PC-9 (cell line): ENCODE measurements at regions not wholly inside any gene's neighbourhood (a gene's known extent, or its start where the extent isn't known, plus 50 kb on each side); places are given as distances from the start of the nearest gene placed in this dataset.

Experiments
- BruUV-seq: library from RNA; stranded (reverse); fragments of 400-500 nt; replicated peaks from 2 replicates; lab custom pipeline; 2021; lab: Mats Ljungman, UMichigan
- CTCF ChIA-PET: fragments of 300-600 bp; sonication (Branson Sonifier 250); formaldehyde crosslinking; loops from one replicate; lab custom pipeline; 2022; ENCODE audit warnings: antibody characterized with exemption; lab: Charles Lee
- POLR2A ChIA-PET: fragments of 300-600 bp; sonication (Branson Sonifier 250); formaldehyde crosslinking; loops from one replicate; lab custom pipeline; 2022; ENCODE audit warnings: antibody characterized with exemption; ENCODE audit not compliant: unreplicated experiment; lab: Charles Lee
- DNase-seq, 2 experiments: peaks; one replicate each; pipeline versions ENCODE4 v3.0.0 to v3.0.0-alpha.2; 2015 to 2022; ENCODE audit warnings: mixed read lengths in 1 of 2
- H2AFZ ChIP-seq: fragments of 200-600 bp; sonication (generic); 2 replicates; pipeline ENCODE4 v1.8.1; 2017; ENCODE audit warnings: antibody characterized with exemption
- H3F3A ChIP-seq: fragments of 200-600 bp; sonication (generic); 2 replicates; pipeline ENCODE4 v1.8.1; 2017; ENCODE audit warnings: antibody characterized with exemption, mild to moderate bottlenecking, low read depth; ENCODE audit not compliant: insufficient read depth
- H3K27ac ChIP-seq: fragments of 200-600 bp; sonication (generic); 2 replicates; pipeline ENCODE4 v1.6.1; 2016; ENCODE audit warnings: mixed run types
- H3K27me3 ChIP-seq: fragments of 200-600 bp; sonication (generic); 2 replicates; pipeline ENCODE4 v1.6.1; 2016; ENCODE audit warnings: low read depth, mixed run types; ENCODE audit not compliant: insufficient read depth
- H3K36me3 ChIP-seq: fragments of 200-600 bp; sonication (generic); 2 replicates; pipeline ENCODE4 v1.6.1; 2016; ENCODE audit warnings: low read depth, mixed run types
- H3K4me1 ChIP-seq: fragments of 200-600 bp; sonication (generic); replicated peaks from 2 replicates; pipeline ENCODE4 v1.6.1; 2016; ENCODE audit warnings: mixed run types; ENCODE audit not compliant: insufficient read depth
- H3K4me2 ChIP-seq: fragments of 200-600 bp; sonication (generic); 2 replicates; pipeline ENCODE4 v1.6.1; 2017; ENCODE audit warnings: mixed run types
- H3K4me3 ChIP-seq: fragments of 200-600 bp; sonication (generic); 2 replicates; pipeline ENCODE4 v1.6.1; 2016; ENCODE audit warnings: mixed run types
- H3K79me2 ChIP-seq: fragments of 200-600 bp; sonication (generic); 2 replicates; pipeline ENCODE4 v1.6.1; 2017; ENCODE audit warnings: low read depth, mixed run types
- H3K9me2 ChIP-seq: fragments of 200-600 bp; sonication (generic); 2 replicates; pipeline ENCODE4 v1.8.1; 2017; ENCODE audit warnings: mild to moderate bottlenecking; ENCODE audit not compliant: insufficient read depth
- H3K9me3 ChIP-seq: fragments of 200-600 bp; sonication (generic); 2 replicates; pipeline ENCODE4 v1.8.1; 2016; ENCODE audit warnings: low read depth; ENCODE audit not compliant: insufficient read depth
- H4K20me1 ChIP-seq: fragments of 200-600 bp; sonication (generic); 2 replicates; pipeline ENCODE4 v1.8.1; 2017; ENCODE audit not compliant: insufficient read depth
- CTCF ChIP-seq: fragments of 200-600 bp; sonication (generic); conservative IDR thresholded peaks from 2 replicates; pipeline ENCODE4 v1.6.1; 2017; ENCODE audit warnings: mixed run types, antibody characterized with exemption, mild to moderate bottlenecking, moderate library complexity
- EZH2 ChIP-seq: fragments of 200-600 bp; sonication (generic); IDR thresholded peaks from 2 replicates; pipeline ENCODE4 v1.8.0; 2017; ENCODE audit warnings: antibody characterized with exemption, low read depth
- intact Hi-C: fragments of 100-400 bp; cut with micrococcal nuclease; formaldehyde crosslinking; loops from one replicate; pipeline ENCODE4 v1.10.0; 2022; ENCODE audit not compliant: unreplicated experiment

- TF ChIP-seq CTCF (no peak), EZH2 (no peak)
- DNase-seq = no peak
- Histone ChIP-seq H3K4me2 (no peak overlapping the region), H3F3A (peaks cover 4% of the 10 kb centered on the region; the same call in 1 of the 2 replicates), H3K4me3 (no peak overlapping the region), H3K4me1 (peaks cover 4% of the 10 kb centered on the region), H3K79me2 (no peaks in the 10 kb centered on the region), H3K9me3 (no peaks in the 10 kb centered on the region), H4K20me1 (no peaks in the 10 kb centered on the region), H3K27me3 (no peaks in the 10 kb centered on the region), H3K9me2 (no peaks in the 10 kb centered on the region), H3K27ac (no peak overlapping the region), H2AFZ (no peak overlapping the region), H3K36me3 (no peaks in the 10 kb centered on the region)
- intact Hi-C loops = no loop called here
- no TSS peak for BruUV-seq
- ChIA-PET CTCF (no interaction called here), POLR2A (no interaction called here)
Observed at GRCh38 chr1:116262995-116263385, 110.1 kb upstream of the ATP1A1 start.

- no peak for DNase-seq
- Histone ChIP-seq H3K27me3 (no peaks in the 10 kb centered on the region), H3K4me3 (no peak overlapping the region), H2AFZ (no peak overlapping the region), H3K4me1 (peaks cover 14% of the 10 kb centered on the region), H3K36me3 (no peaks in the 10 kb centered on the region), H3K27ac (no peak overlapping the region), H3F3A (peaks cover 5% of the 10 kb centered on the region; the same call in 1 of the 2 replicates), H3K9me3 (no peaks in the 10 kb centered on the region), H4K20me1 (no peaks in the 10 kb centered on the region), H3K4me2 (no peak overlapping the region), H3K79me2 (no peaks in the 10 kb centered on the region), H3K9me2 (no peaks in the 10 kb centered on the region)
- CTCF ChIA-PET = no interaction called here
- intact Hi-C loops = loop anchor here (5.0 kb wide), 1 partner anchor 111 kb away; no protein-coding TSS in a partner anchor
- BruUV-seq = no TSS peak
- POLR2A ChIA-PET = no interaction called here
- TF ChIP-seq CTCF = no peak
Observed at GRCh38 chr1:116265931-116266863, 106.8 kb upstream of the ATP1A1 start.

GRCh38 chr1:116266864-116267212 lies 106.2 kb upstream of the ATP1A1 start:
- peaks cover 14% of the 10 kb centered on the region for H3K4me1 ChIP-seq
- no peak for DNase-seq
- ChIA-PET CTCF (interaction anchor here (0.7 kb wide), 1 partner anchor 93 kb away, joined by 11 read pairs; no protein-coding TSS in a partner anchor), POLR2A (no interaction called here)
- no peak overlapping the region for H3K4me2 ChIP-seq
- H3K9me2 ChIP-seq = no peaks in the 10 kb centered on the region
- peaks cover 5% of the 10 kb centered on the region; the same call in 1 of the 2 replicates for H3F3A ChIP-seq
- H3K27me3 ChIP-seq = no peaks in the 10 kb centered on the region
- H3K79me2 ChIP-seq = no peaks in the 10 kb centered on the region
- no peak for TF ChIP-seq CTCF
- TF ChIP-seq EZH2 = no peak
- H3K27ac ChIP-seq = no peak overlapping the region
- no TSS peak for BruUV-seq
- intact Hi-C loops = loop anchor here (5.0 kb wide), 1 partner anchor 110 kb away; no protein-coding TSS in a partner anchor
- no peaks in the 10 kb centered on the region for H4K20me1 ChIP-seq
- H2AFZ ChIP-seq = no peak overlapping the region
- H3K9me3 ChIP-seq = no peaks in the 10 kb centered on the region; the same call in 1 of the 2 replicates
- H3K4me3 ChIP-seq = no peak overlapping the region
- H3K36me3 ChIP-seq = no peaks in the 10 kb centered on the region
